CD14-positive monocyte (primary cell): ENCODE measurements at regions not wholly inside any gene's neighbourhood (a gene's known extent, or its start where the extent isn't known, plus 50 kb on each side); places are given as distances from the start of the nearest gene placed in this dataset.
A peak's percentile ranks its signal among the peaks of the same experiment; 100 is the strongest.

Source experiments
- DNase-seq, 3 donors: peaks; one replicate each; pipeline ENCODE4 v3.0.0-alpha.2; 2011 to 2022
- H2AFZ ChIP-seq: 2 replicates; pipeline ENCODE4 v1.6.0; 2012; ENCODE audit warnings: mild to moderate bottlenecking, low read depth, low read length, inconsistent platforms; ENCODE audit not compliant: insufficient read depth, poor library complexity, severe bottlenecking
- H3K27ac ChIP-seq, 2 donors: 1 replicate in 1 of 2; 2 replicates in 1 of 2; pipeline ENCODE4 v1.5.1; 2012 to 2013; ENCODE audit warnings: low read length in 2 of 2, control low read depth in 1 of 2, inconsistent platforms in 1 of 2, low read depth in 1 of 2, mild to moderate bottlenecking in 1 of 2
- H3K27me3 ChIP-seq, 2 donors: one replicate each; pipeline versions ENCODE4 v1.6.0 to v1.6.1; 2011 to 2013; ENCODE audit warnings: low read length in 2 of 2; ENCODE audit not compliant: control insufficient read depth in 2 of 2, insufficient read depth in 2 of 2
- H3K36me3 ChIP-seq, 2 donors: replicated peaks in 1 of 2; 1 replicate in 1 of 2; 2 replicates in 1 of 2; pipeline versions ENCODE4 v1.5.1 to v1.6.1; 2012 to 2013; ENCODE audit warnings: low read length in 2 of 2, control low read depth in 1 of 2, inconsistent platforms in 1 of 2, mild to moderate bottlenecking in 1 of 2; ENCODE audit not compliant: insufficient read depth in 2 of 2, control insufficient read depth in 1 of 2
- H3K4me1 ChIP-seq, 2 donors: 1 replicate in 1 of 2; 2 replicates in 1 of 2; pipeline versions ENCODE4 v1.5.1 to v1.6.1; 2012 to 2013; ENCODE audit warnings: low read length in 2 of 2, control low read depth in 1 of 2, inconsistent platforms in 1 of 2, mild to moderate bottlenecking in 1 of 2, moderate library complexity in 1 of 2; ENCODE audit not compliant: insufficient read depth in 2 of 2, control insufficient read depth in 1 of 2
- H3K4me2 ChIP-seq: replicated peaks from 2 replicates; pipeline ENCODE3; 2012; ENCODE audit warnings: low read length, moderate library complexity, mild to moderate bottlenecking; ENCODE audit not compliant: poor library complexity, severe bottlenecking; ENCODE audit errors: extremely low read depth
- H3K4me3 ChIP-seq, 3 experiments: fragments of 200-600 bp in 1 of 3; sonication (generic) in 1 of 3; replicated peaks in 1 of 3; 1 replicate in 2 of 3; 2 replicates in 1 of 3; pipeline ENCODE4 v1.5.1; 2011 to 2013; ENCODE audit warnings: low read length in 3 of 3, mild to moderate bottlenecking in 3 of 3, control low read depth in 2 of 3, low read depth in 2 of 3, inconsistent platforms in 1 of 3, moderate library complexity in 1 of 3
- H3K79me2 ChIP-seq: 2 replicates; pipeline ENCODE4 v1.6.0; 2012; ENCODE audit warnings: mild to moderate bottlenecking, control low read depth, inconsistent platforms, low read length, moderate library complexity; ENCODE audit not compliant: insufficient read depth
- H3K9ac ChIP-seq: 2 replicates; pipeline ENCODE4 v1.6.0; 2017; ENCODE audit warnings: low read length, mild to moderate bottlenecking; ENCODE audit not compliant: insufficient read depth, poor library complexity, severe bottlenecking
- H3K9me3 ChIP-seq, 2 donors: replicated peaks in 1 of 2; 1 replicate in 1 of 2; 2 replicates in 1 of 2; pipeline versions ENCODE4 v1.5.1 to v1.6.1; 2012 to 2013; ENCODE audit warnings: low read length in 2 of 2, control low read depth in 1 of 2; ENCODE audit not compliant: control insufficient read depth in 1 of 2, insufficient read depth in 1 of 2
- H4K20me1 ChIP-seq: 2 replicates; pipeline ENCODE4 v1.6.0; 2012; ENCODE audit warnings: mild to moderate bottlenecking, low read length, control low read depth, moderate library complexity; ENCODE audit not compliant: insufficient read depth
- H3K27ac Mint-ChIP-seq, 7 donors: one replicate each; pipeline ENCODE4 v1.8.0; 2020; ENCODE audit warnings: mild to moderate bottlenecking in 7 of 7, mixed read lengths in 7 of 7, moderate library complexity in 6 of 7, inconsistent platforms in 2 of 7
- H3K27me3 Mint-ChIP-seq, 3 donors: one replicate each; pipeline ENCODE4 v1.8.0; 2021 to 2022; ENCODE audit warnings: low read depth in 3 of 3, mild to moderate bottlenecking in 3 of 3, mixed read lengths in 3 of 3, moderate library complexity in 3 of 3, inconsistent platforms in 1 of 3
- H3K36me3 Mint-ChIP-seq, 2 donors: one replicate each; pipeline ENCODE4 v1.8.0; 2020; ENCODE audit warnings: mixed read lengths in 2 of 2, inconsistent platforms in 1 of 2, mild to moderate bottlenecking in 1 of 2
- H3K4me1 Mint-ChIP-seq: one replicate; pipeline ENCODE4 v1.8.0; 2020; ENCODE audit warnings: mild to moderate bottlenecking, mixed read lengths
- H3K4me3 Mint-ChIP-seq, 2 donors: one replicate each; pipeline ENCODE4 v1.8.0; 2020; ENCODE audit warnings: mild to moderate bottlenecking in 2 of 2, mixed read lengths in 2 of 2, moderate library complexity in 1 of 2
- H3K9me3 Mint-ChIP-seq, 7 donors: one replicate each; pipeline ENCODE4 v1.8.0; 2020 to 2022; ENCODE audit warnings: mixed read lengths in 7 of 7, mild to moderate bottlenecking in 6 of 7, moderate library complexity in 6 of 7, inconsistent platforms in 2 of 7
- CTCF ChIP-seq: fragments of 200-600 bp; IDR thresholded peaks from one replicate; pipeline ENCODE4 v1.8.0; 2022; ENCODE audit warnings: antibody characterized with exemption, mild to moderate bottlenecking
- WGBS: methylation state at CpG from one replicate; pipeline ENCODE4 v1.1.5; 2013; ENCODE audit warnings: missing lambda C conversion rate; ENCODE audit not compliant: insufficient coverage; 5-methylcytosine and 5-hydroxymethylcytosine counted together
- intact Hi-C, 2 donors: fragments of 100-400 bp; cut with micrococcal nuclease; formaldehyde crosslinking; loops; one replicate each; pipeline versions ENCODE4 v1.15.0 to v1.15.1; 2023

- peaks cover 0 to 4% (median 0%) of the 10 kb centered on the region in 7 donors for H3K9me3 Mint-ChIP-seq
- WGBS, result no CpG with 5 or more reads among the region's 3 CpGs
- H3K36me3 ChIP-seq, result no peaks in the 10 kb centered on the region
- no peak for TF ChIP-seq CTCF
- intact Hi-C loops, result no loop called here
- H3K4me3 ChIP-seq, result no peak overlapping the region
- no peaks in the 10 kb centered on the region for H3K27me3 ChIP-seq
- DNase-seq, result no peak
- H3K27ac Mint-ChIP-seq, result no peak overlapping the region
- no peak overlapping the region for H3K4me3 Mint-ChIP-seq
- no peak overlapping the region for H3K9ac ChIP-seq
- no peaks in the 10 kb centered on the region for H4K20me1 ChIP-seq
- no peak overlapping the region for H2AFZ ChIP-seq
- peaks cover 0 to 2% (median 1%) of the 10 kb centered on the region in 3 donors for H3K27me3 Mint-ChIP-seq
- no peaks in the 10 kb centered on the region for H3K4me1 ChIP-seq
- H3K27ac ChIP-seq, result no peak overlapping the region
- H3K9me3 ChIP-seq, result no peaks in the 10 kb centered on the region
- H3K79me2 ChIP-seq, result no peaks in the 10 kb centered on the region
- no peaks in the 10 kb centered on the region for H3K36me3 Mint-ChIP-seq
- H3K4me2 ChIP-seq, result no peak overlapping the region
- no peaks in the 10 kb centered on the region for H3K4me1 Mint-ChIP-seq
Measured at GRCh38 chr11:127138613-127139012, 138.0 kb upstream of the KIRREL3 start.

DNA sequence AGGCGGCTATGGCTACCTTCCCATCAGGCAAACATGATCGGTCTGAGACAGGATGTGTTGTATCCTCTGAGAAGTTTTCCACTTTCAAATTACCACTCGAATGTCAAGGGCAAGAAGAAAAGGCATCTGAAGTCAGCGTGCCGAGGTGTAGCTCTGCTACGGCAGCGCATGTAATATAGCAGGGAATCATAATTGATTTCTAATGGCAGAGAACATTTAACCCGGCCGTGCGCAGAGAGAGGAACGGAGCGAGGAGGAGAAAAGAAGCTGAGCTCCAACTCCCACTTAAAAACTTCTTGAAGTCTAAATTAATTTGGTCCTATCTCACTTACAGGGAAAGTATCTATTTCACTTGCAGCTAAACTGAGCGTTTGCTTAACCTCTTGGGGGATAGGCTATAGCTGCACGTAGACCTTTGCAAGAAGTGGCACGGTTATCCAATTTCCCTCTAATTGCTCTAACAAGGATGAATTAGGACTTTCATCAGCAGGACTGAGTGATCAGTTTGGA lies 137.3 kb upstream of the KIRREL3 start:
- Histone ChIP-seq H3K79me2 (no peaks in the 10 kb centered on the region), H2AFZ (no peak overlapping the region), H3K36me3 (no peaks in the 10 kb centered on the region), H3K4me2 (no peak overlapping the region), H3K27me3 (no peaks in the 10 kb centered on the region), H3K4me1 (no peaks in the 10 kb centered on the region), H3K27ac (no peak overlapping the region), H3K4me3 (no peak overlapping the region), H4K20me1 (no peaks in the 10 kb centered on the region), H3K9me3 (no peaks in the 10 kb centered on the region), H3K9ac (no peak overlapping the region)
- intact Hi-C loops, result no loop called here
- Mint-ChIP-seq H3K9me3 (peaks cover 0 to 4% (median 0%) of the 10 kb centered on the region in 7 donors), H3K4me3 (no peak overlapping the region), H3K4me1 (no peaks in the 10 kb centered on the region), H3K36me3 (no peaks in the 10 kb centered on the region), H3K27ac (peak overlapping the region in 1 of 7 donors; percentile 6), H3K27me3 (peaks cover 0 to 2% (median 1%) of the 10 kb centered on the region in 3 donors)
- 80% methylated on average over 5 of the region's 15 CpGs for WGBS
- DNase-seq, result no peak
- no peak for TF ChIP-seq CTCF
